ENCODE measurements at regions not wholly inside any gene's neighbourhood (a gene's known extent, or its start where the extent isn't known, plus 50 kb on each side); places are given as distances from the start of the nearest gene placed in this dataset.

- TF ChIP-seq CTCF (IDR thresholded peaks at IDR 0.05) = no peak
- TF ChIP-seq POLR2A (IDR thresholded peaks at IDR 0.05) = no peak
Measured at GRCh38 chr12:115437061-115437567, 753.1 kb upstream of the TBX3 start.
